HFFc6 (cell line): ENCODE measurements at regions not wholly inside any gene's neighbourhood (a gene's known extent, or its start where the extent isn't known, plus 50 kb on each side); places are given as distances from the start of the nearest gene placed in this dataset.
A peak's percentile ranks its signal among the peaks of the same experiment; 100 is the strongest.

ENCODE experiments used
- DNase-seq: peaks from one replicate; pipeline ENCODE4 v3.0.0-alpha.2; 2018
- H3K27ac Mint-ChIP-seq: 2 replicates; pipeline ENCODE4 v1.8.0; 2020; ENCODE audit warnings: mild to moderate bottlenecking, mixed read lengths
- H3K27me3 Mint-ChIP-seq: 2 replicates; pipeline ENCODE4 v1.8.0; 2021; ENCODE audit warnings: mild to moderate bottlenecking, moderate library complexity, mixed read lengths; ENCODE audit not compliant: insufficient read depth
- H3K36me3 Mint-ChIP-seq: 2 replicates; pipeline ENCODE4 v1.8.0; 2021; ENCODE audit warnings: low read depth, mixed read lengths
- H3K4me1 Mint-ChIP-seq: 2 replicates; pipeline ENCODE4 v1.8.0; 2020; ENCODE audit warnings: low read depth, mixed read lengths
- H3K4me3 Mint-ChIP-seq: 2 replicates; pipeline ENCODE4 v1.8.0; 2020; ENCODE audit warnings: mild to moderate bottlenecking, moderate library complexity, mixed read lengths
- H3K9me3 Mint-ChIP-seq: 2 replicates; pipeline ENCODE4 v1.8.0; 2020; ENCODE audit warnings: mild to moderate bottlenecking, mixed read lengths
- CTCF ChIP-seq: fragments of 200-600 bp; sonication (generic); IDR thresholded peaks from 2 replicates; pipeline ENCODE4 v1.5.0; 2021; ENCODE audit warnings: antibody characterized with exemption, mild to moderate bottlenecking

- Mint-ChIP-seq H3K27ac (no peak overlapping the region), H3K36me3 (no peaks in the 10 kb centered on the region), H3K4me1 (peaks cover 19% of the 10 kb centered on the region), H3K27me3 (peaks cover 12% of the 10 kb centered on the region), H3K4me3 (no peak overlapping the region), H3K9me3 (no peaks in the 10 kb centered on the region)
- no peak for TF ChIP-seq CTCF
- no peak for DNase-seq
Observed at GRCh38 chr12:114226241-114226928, 179.6 kb downstream of the TBX5 start.

DNA sequence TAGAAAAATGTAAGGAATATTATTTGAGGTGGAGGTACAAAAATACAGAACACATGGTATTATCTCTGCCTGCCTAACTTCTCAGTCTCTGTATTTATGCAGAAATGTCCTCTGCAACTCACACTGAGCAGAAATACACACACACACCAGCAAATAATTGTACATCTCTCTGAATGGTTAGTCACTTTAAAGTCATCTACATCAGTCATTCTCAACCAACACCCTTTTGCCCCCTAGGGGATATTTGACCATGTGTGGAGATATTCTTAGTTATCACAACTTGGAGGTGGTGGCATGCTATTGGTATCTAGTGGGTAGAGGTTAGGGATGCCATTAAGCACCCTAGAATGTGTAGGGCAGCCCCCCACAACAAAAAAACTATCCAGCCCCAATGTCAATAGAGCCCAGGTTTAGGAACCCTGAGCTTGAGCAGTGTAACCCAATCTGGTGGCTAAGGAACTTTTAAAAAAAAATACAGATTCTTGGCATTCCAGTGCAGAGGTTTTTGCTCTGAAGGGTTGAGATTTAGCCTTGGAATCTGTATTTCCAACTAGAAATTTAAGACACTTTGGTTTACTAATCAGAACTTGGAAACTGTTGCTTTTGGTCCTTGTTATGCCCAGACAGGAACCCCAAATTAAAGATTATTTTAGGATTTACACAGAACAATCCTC is 183.8 kb downstream of the TBX5 start:
- peaks cover 20% of the 10 kb centered on the region for H3K4me1 Mint-ChIP-seq
- DNase-seq: no peak
- peaks cover 12% of the 10 kb centered on the region for H3K27me3 Mint-ChIP-seq
- no peak overlapping the region for H3K27ac Mint-ChIP-seq
- H3K4me3 Mint-ChIP-seq: peak overlapping the region; percentile 77
- no peak; the same call in 1 of the 2 replicates for TF ChIP-seq CTCF
- H3K9me3 Mint-ChIP-seq: no peaks in the 10 kb centered on the region
- no peaks in the 10 kb centered on the region for H3K36me3 Mint-ChIP-seq

DNA sequence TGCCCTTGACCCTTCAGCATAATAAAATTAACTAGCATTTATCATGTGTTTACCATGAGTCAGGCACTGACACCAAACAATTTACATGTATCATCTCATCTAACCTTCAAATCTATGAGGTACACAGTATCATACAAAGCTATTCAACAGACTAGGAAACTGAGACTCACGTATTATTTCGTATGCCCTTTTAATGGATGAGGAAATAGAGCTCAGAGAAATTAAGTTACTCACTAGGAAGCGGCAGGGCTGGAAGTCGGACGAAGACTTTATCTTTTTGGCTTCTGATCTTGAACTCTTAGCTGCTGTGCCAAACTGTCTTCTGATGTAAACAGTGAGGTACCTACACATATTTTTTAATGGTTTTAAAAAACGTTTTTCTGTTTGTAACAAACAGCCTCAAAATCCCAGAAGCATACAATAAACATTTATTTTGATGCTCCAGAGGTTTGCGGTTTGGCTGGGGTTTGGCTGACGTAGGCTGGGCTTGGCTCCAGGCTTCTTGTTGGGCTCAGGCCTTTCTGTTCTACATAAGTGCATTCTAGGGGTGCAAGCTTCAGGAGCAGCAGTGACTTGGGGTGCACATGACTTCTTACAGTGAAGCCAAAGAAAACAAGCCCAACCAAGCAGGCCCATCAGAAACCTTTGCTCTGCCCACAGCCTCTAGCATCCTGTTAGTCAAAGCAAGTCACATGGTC is 184.7 kb downstream of the TBX5 start:
- no peak for DNase-seq
- Mint-ChIP-seq H3K4me1 (peaks cover 20% of the 10 kb centered on the region), H3K27ac (no peak overlapping the region), H3K9me3 (no peaks in the 10 kb centered on the region), H3K4me3 (no peak overlapping the region), H3K36me3 (no peaks in the 10 kb centered on the region), H3K27me3 (peaks cover 20% of the 10 kb centered on the region)
- no peak for TF ChIP-seq CTCF

DNA sequence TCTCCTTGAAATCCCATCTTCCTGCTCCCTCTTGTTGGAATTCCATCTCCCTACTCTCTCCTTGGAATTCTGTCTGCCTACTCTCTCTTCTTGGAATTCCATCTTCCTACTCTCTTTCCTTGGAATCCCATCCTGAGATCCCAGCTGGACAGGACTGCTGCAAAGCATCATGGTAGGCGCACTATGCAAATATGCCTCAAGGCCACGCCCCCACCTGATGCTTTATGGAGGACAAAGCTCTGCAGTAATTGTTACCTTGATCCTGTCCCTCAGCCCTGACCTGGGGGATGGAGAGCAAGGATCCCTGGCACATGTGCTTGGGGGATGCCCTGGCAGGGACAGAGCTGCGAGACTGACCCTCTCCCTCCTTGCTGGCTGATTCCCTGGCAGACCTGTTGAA is 185.6 kb downstream of the TBX5 start:
- Mint-ChIP-seq H3K4me3 (no peak overlapping the region), H3K27me3 (peaks cover 23% of the 10 kb centered on the region), H3K36me3 (no peaks in the 10 kb centered on the region), H3K9me3 (no peaks in the 10 kb centered on the region), H3K4me1 (peaks cover 20% of the 10 kb centered on the region), H3K27ac (no peak overlapping the region)
- no peak for TF ChIP-seq CTCF
- no peak for DNase-seq

- TF ChIP-seq CTCF: no peak
- Mint-ChIP-seq H3K4me3 (no peak overlapping the region), H3K4me1 (peaks cover 19% of the 10 kb centered on the region), H3K36me3 (no peaks in the 10 kb centered on the region), H3K9me3 (no peaks in the 10 kb centered on the region), H3K27me3 (peaks cover 18% of the 10 kb centered on the region), H3K27ac (no peak overlapping the region)
- DNase-seq: no peak
Observed at GRCh38 chr12:114218136-114218535, 187.8 kb downstream of the TBX5 start.
